HEK293T (cell line): ENCODE measurements at regions not wholly inside any gene's neighbourhood (a gene's known extent, or its start where the extent isn't known, plus 50 kb on each side); places are given as distances from the start of the nearest gene placed in this dataset.

ENCODE experiments used
- FOXA1 ChIP-seq: fragments of 450-650 bp; IDR thresholded peaks from 2 replicates; pipeline ENCODE4 v1.6.1; 2016; ENCODE audit warnings: mild to moderate bottlenecking
- NFRKB ChIP-seq: fragments of 450-650 bp; IDR thresholded peaks from 2 replicates; pipeline ENCODE4 v1.6.1; 2016; ENCODE audit warnings: mild to moderate bottlenecking, moderate library complexity
- ZNF384 ChIP-seq: fragments of 450-650 bp; IDR thresholded peaks from 2 replicates; pipeline ENCODE4 v1.6.1; 2016

DNA sequence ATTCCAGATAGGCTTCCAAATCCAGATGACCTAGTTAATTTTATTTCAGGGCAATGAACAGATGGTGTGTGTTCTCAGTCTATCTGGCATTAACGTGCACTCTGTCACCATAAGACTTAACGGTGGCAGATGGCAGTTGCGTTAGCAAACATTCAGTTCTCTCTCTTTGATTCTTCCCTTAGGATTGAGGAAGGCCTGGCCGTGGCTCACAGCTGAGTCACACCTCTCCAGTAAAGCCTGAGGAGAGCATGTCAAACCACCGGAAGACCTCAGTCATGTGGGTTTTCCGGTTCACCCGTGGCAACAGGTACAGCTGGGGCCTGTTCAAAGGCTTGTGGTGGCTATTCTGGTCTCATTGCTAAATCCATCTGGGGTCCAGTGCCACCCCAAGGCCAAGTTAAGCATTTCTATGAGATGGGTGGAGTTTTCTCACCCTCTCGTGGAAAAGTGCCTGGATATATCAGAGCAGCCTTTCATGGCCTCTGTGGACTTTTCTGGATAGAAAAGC, 545.1 kb upstream of the ATP2B1 start:
- no peak for TF ChIP-seq ZNF384
- TF ChIP-seq FOXA1: no peak
- no peak for TF ChIP-seq NFRKB
